GM12878 (cell line): ENCODE measurements at regions not wholly inside any gene's neighbourhood (a gene's known extent, or its start where the extent isn't known, plus 50 kb on each side); places are given as distances from the start of the nearest gene placed in this dataset.
"Not testable (repeated sequence)": the region's sequence is repeated elsewhere in the genome, so short reads cannot be mapped to it uniquely, and the experiment has no call there.

Experiments
- ATAC-seq: fragments of 200-7000 bp; cut with Tn5 transposase; 3 replicates; pipeline ENCODE4 v1.9.1; 2020; ENCODE audit warnings: mild to moderate bottlenecking, moderate library complexity
- BruUV-seq: library from RNA; stranded (reverse); fragments of 400-500 nt; replicated peaks from 2 replicates; lab custom pipeline; 2021; lab: Mats Ljungman, UMichigan
- CTCF ChIA-PET: fragments of 300-600 bp; sonication (Branson Sonifier 250); formaldehyde crosslinking; extraction: SDS; loops from one replicate; lab custom pipeline; 2021; ENCODE audit warnings: inconsistent platforms; lab: Yijun Ruan, JAX
- POLR2A ChIA-PET: fragments of 350-600 bp; formaldehyde crosslinking; extraction: SDS; loops from one replicate; lab custom pipeline; 2021; ENCODE audit warnings: inconsistent platforms; lab: Charles Lee
- RAD21 ChIA-PET: fragments of 300-600 bp; sonication (Branson Sonifier 250); formaldehyde crosslinking; loops from one replicate; lab custom pipeline; 2023; ENCODE audit warnings: antibody characterized with exemption; ENCODE audit not compliant: unreplicated experiment; lab: Charles Lee
- SMC1A ChIA-PET: fragments of 300-600 bp; sonication (Branson Sonifier 250); formaldehyde crosslinking; loops from one replicate; lab custom pipeline; 2023; ENCODE audit not compliant: unreplicated experiment, uncharacterized antibody; lab: Charles Lee
- DNase-seq: peaks from one replicate; pipeline ENCODE4 v3.0.0-alpha.2; 2011; ENCODE audit warnings: low read depth, low spot score
- FAIRE-seq: peaks from 3 replicates; lab custom pipeline; 2011; peaks lifted over from hg19 to GRCh38; lab: Jason Lieb, UNC
- H2AFZ ChIP-seq: 2 replicates; pipeline ENCODE4 v1.6.0; 2011; ENCODE audit warnings: low read depth, low read length, control low read depth; ENCODE audit not compliant: control insufficient read depth
- H3K27ac ChIP-seq: 2 replicates; pipeline ENCODE4 v1.5.1; 2011; ENCODE audit warnings: control low read depth; ENCODE audit not compliant: control insufficient read depth, insufficient read depth
- H3K27me3 ChIP-seq, 2 experiments: replicated peaks in 1 of 2; 2 replicates each; pipeline versions ENCODE4 v1.6.0 to v1.6.1; 2011; ENCODE audit warnings: low read length in 1 of 2; ENCODE audit not compliant: control insufficient read depth in 2 of 2, insufficient read depth in 2 of 2
- H3K36me3 ChIP-seq, 2 experiments: 2 replicates each; pipeline ENCODE4 v1.5.1; 2011; ENCODE audit warnings: low read length in 1 of 2; ENCODE audit not compliant: control insufficient read depth in 2 of 2, insufficient read depth in 2 of 2
- H3K4me1 ChIP-seq: 2 replicates; pipeline ENCODE4 v1.6.1; 2011; ENCODE audit warnings: mild to moderate bottlenecking, low read length, moderate library complexity, mixed read lengths; ENCODE audit not compliant: control insufficient read depth, insufficient read depth
- H3K4me2 ChIP-seq: 2 replicates; pipeline ENCODE4 v1.6.0; 2011; ENCODE audit warnings: control low read depth; ENCODE audit not compliant: control insufficient read depth, insufficient read depth
- H3K4me3 ChIP-seq: fragments of 200-600 bp; sonication (generic); 2 replicates; pipeline ENCODE4 v1.5.1; 2016
- H3K79me2 ChIP-seq: 2 replicates; pipeline ENCODE4 v1.6.0; 2011; ENCODE audit warnings: low read length; ENCODE audit not compliant: control insufficient read depth, insufficient read depth
- H3K9ac ChIP-seq: 2 replicates; pipeline ENCODE4 v1.8.0; 2011; ENCODE audit warnings: low read length, control low read depth, mixed read lengths; ENCODE audit not compliant: control insufficient read depth, insufficient read depth
- H3K9me3 ChIP-seq: replicated peaks from 3 replicates; pipeline ENCODE4 v1.5.1; 2011; ENCODE audit warnings: mild to moderate bottlenecking, low read length; ENCODE audit not compliant: control insufficient read depth, insufficient read depth
- H4K20me1 ChIP-seq: 2 replicates; pipeline ENCODE4 v1.6.0; 2011; ENCODE audit not compliant: control insufficient read depth, insufficient read depth
- WGBS: methylation state at CpG from one replicate; pipeline ENCODE4 v1.1.6; 2016; ENCODE audit warnings: low lambda C conversion rate; ENCODE audit not compliant: insufficient replicate concordance, insufficient coverage; ENCODE audit errors: missing lambda C conversion rate; 5-methylcytosine and 5-hydroxymethylcytosine counted together
- in situ Hi-C: fragments of 300-500 bp; cut with MboI; formaldehyde crosslinking; loops from 9 replicates; pipeline ENCODE4 v1.14.3; 2018; ENCODE audit warnings: mixed read lengths
- intact Hi-C: fragments of 100-400 bp; cut with micrococcal nuclease; formaldehyde crosslinking; loops from one replicate; pipeline ENCODE4 v1.14.2; 2022; ENCODE audit not compliant: unreplicated experiment

GRCh38 chr21:9688945-9689344 is 832.4 kb upstream of the TPTE start:
- BruUV-seq, H3K27me3 ChIP-seq, H3K4me2 ChIP-seq, intact Hi-C loops, H3K4me3 ChIP-seq, RAD21 ChIA-PET, H2AFZ ChIP-seq, H3K36me3 ChIP-seq, in situ Hi-C loops, H3K27ac ChIP-seq, H3K9me3 ChIP-seq, CTCF ChIA-PET, ATAC-seq, H4K20me1 ChIP-seq, H3K4me1 ChIP-seq, DNase-seq, POLR2A ChIA-PET, H3K79me2 ChIP-seq, FAIRE-seq, H3K9ac ChIP-seq, SMC1A ChIA-PET: not testable (repeated sequence)
- WGBS, result 49% methylated on average over 8 of the region's 14 CpGs

GRCh38 chr21:9690981-9691380 is 830.4 kb upstream of the TPTE start:
- 23% methylated on average over 5 of the region's 8 CpGs for WGBS
- in situ Hi-C loops, H3K4me2 ChIP-seq, DNase-seq, H3K27me3 ChIP-seq, ATAC-seq, SMC1A ChIA-PET, H3K79me2 ChIP-seq, RAD21 ChIA-PET, BruUV-seq, H3K9me3 ChIP-seq, POLR2A ChIA-PET, H4K20me1 ChIP-seq, H3K27ac ChIP-seq, H2AFZ ChIP-seq, intact Hi-C loops, H3K4me1 ChIP-seq, CTCF ChIA-PET, H3K9ac ChIP-seq, FAIRE-seq, H3K36me3 ChIP-seq, H3K4me3 ChIP-seq: not testable (repeated sequence)

DNA sequence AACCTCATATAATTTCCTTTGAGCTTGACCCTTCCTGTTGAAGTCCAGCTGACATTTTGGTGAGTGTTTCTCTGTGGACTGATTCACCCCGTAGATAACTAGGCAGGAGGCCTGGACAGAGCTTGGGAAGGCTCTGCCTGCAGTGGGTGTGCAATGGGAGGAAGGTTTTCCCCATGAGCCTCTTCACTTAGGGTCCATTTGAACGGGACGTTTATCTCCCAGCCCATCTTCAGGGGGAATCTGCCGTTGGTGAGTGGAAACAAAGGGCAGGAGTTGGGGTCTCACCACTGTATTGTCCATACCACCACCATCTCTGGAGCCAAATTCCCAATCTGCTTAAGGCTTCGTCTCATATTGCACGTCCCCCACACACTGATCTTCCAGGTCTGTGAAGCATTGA is 825.6 kb upstream of the TPTE start:
- POLR2A ChIA-PET, BruUV-seq, H3K4me1 ChIP-seq, H3K79me2 ChIP-seq, FAIRE-seq, H3K4me2 ChIP-seq, H3K36me3 ChIP-seq, CTCF ChIA-PET, RAD21 ChIA-PET, H3K4me3 ChIP-seq, H3K9ac ChIP-seq, ATAC-seq, H3K9me3 ChIP-seq, DNase-seq, in situ Hi-C loops, H3K27me3 ChIP-seq, SMC1A ChIA-PET, H2AFZ ChIP-seq, H4K20me1 ChIP-seq, H3K27ac ChIP-seq, intact Hi-C loops: not testable (repeated sequence)
- 18% methylated on average over 6 of the region's 6 CpGs for WGBS

GRCh38 chr21:9697751-9698150 is 823.6 kb upstream of the TPTE start:
- not testable (repeated sequence) for FAIRE-seq

More at GRCh38 chr21:9697751-9698150, 823.6 kb upstream of the TPTE start:
- H3K79me2 ChIP-seq, SMC1A ChIA-PET, BruUV-seq, H3K27ac ChIP-seq, CTCF ChIA-PET, H3K4me2 ChIP-seq, POLR2A ChIA-PET, H3K9me3 ChIP-seq, H3K4me3 ChIP-seq, DNase-seq, H3K9ac ChIP-seq, intact Hi-C loops, ATAC-seq, H3K4me1 ChIP-seq, in situ Hi-C loops, H4K20me1 ChIP-seq, H2AFZ ChIP-seq, H3K36me3 ChIP-seq, RAD21 ChIA-PET, H3K27me3 ChIP-seq: not testable (repeated sequence)
- WGBS, result no CpG with 5 or more reads among the region's 8 CpGs
